ACC112 (cell line): ENCODE measurements at regions not wholly inside any gene's neighbourhood (a gene's known extent, or its start where the extent isn't known, plus 50 kb on each side); places are given as distances from the start of the nearest gene placed in this dataset.

Experiments
- H2AFZ ChIP-seq: fragments of 200-600 bp; sonication (generic); one replicate; pipeline ENCODE4 v1.6.0; 2017; ENCODE audit warnings: antibody characterized with exemption, low read length; ENCODE audit not compliant: unreplicated experiment
- H3K27ac ChIP-seq: fragments of 200-600 bp; sonication (generic); 2 replicates; pipeline ENCODE4 v1.5.1; 2014; ENCODE audit warnings: low read depth, mild to moderate bottlenecking, antibody characterized with exemption, low read length, moderate library complexity
- H3K27me3 ChIP-seq: fragments of 200-600 bp; sonication (generic); 2 replicates; pipeline ENCODE4 v1.6.1; 2014; ENCODE audit warnings: mild to moderate bottlenecking, antibody characterized with exemption, low read length, moderate library complexity, mixed read lengths; ENCODE audit not compliant: insufficient read depth
- H3K36me3 ChIP-seq: fragments of 200-600 bp; sonication (generic); 2 replicates; pipeline ENCODE4 v1.6.1; 2016; ENCODE audit warnings: mild to moderate bottlenecking, antibody characterized with exemption, low read length, moderate library complexity, mixed read lengths; ENCODE audit not compliant: insufficient read depth
- H3K4me1 ChIP-seq: fragments of 200-600 bp; sonication (generic); one replicate; pipeline ENCODE4 v1.6.1; 2016; ENCODE audit warnings: low read length, mixed read lengths; ENCODE audit not compliant: insufficient read depth, unreplicated experiment, control insufficient read depth
- H3K4me3 ChIP-seq: fragments of 200-600 bp; sonication (generic); 2 replicates; pipeline ENCODE4 v1.5.1; 2014; ENCODE audit warnings: mild to moderate bottlenecking, low read depth, low read length
- H3K79me2 ChIP-seq: fragments of 200-600 bp; sonication (generic); one replicate; pipeline ENCODE4 v1.6.0; 2016; ENCODE audit warnings: low read length; ENCODE audit not compliant: control insufficient read depth, unreplicated experiment, insufficient read depth

DNA sequence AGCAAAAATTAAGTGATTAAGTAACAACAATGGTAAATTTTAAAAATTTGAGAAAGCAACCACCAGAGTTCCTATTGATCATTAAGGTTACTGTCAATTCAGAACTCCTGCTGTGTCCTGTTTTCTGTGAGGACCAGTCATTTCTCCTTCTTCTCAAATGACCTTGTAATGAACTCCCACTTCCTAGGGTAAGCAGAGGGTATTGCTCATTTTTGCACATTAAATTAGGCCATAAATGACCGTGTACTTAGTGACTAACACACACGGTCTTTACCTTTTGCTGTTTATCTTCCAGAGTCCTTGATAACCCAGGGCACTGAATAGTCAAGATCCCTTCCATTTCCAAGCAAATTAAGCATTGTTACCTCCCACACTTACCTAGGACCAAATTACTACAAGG lies 227.5 kb upstream of the LYPLAL1 start:
- H3K4me3 ChIP-seq, result no peak overlapping the region
- no peaks in the 10 kb centered on the region for H3K36me3 ChIP-seq
- no peaks in the 10 kb centered on the region for H3K79me2 ChIP-seq
- no peaks in the 10 kb centered on the region for H3K27me3 ChIP-seq
- H3K4me1 ChIP-seq, result peaks cover 32% of the 10 kb centered on the region
- H3K27ac ChIP-seq, result no peak overlapping the region
- no peak overlapping the region for H2AFZ ChIP-seq

DNA sequence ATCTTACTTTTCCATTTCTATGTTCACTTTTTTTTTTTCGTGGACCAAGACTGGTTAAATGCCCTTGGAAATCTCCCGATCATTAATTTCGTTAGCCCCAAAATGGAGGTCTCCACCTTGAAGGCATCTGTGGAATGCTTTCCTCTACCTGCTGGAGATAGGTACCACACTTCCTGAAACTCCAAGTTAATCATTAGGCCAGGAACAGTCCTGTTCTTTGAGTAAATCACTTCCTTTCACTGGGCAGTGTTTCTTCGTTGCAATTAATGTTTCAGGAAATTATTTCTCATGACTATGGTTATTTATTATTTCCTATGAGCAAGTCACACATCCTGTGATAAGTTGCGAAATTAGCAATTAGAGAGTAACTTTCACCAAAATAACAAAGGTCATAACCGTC lies 225.2 kb upstream of the LYPLAL1 start:
- Histone ChIP-seq H3K4me3 (no peak overlapping the region), H3K36me3 (no peaks in the 10 kb centered on the region), H3K4me1 (peaks cover 13% of the 10 kb centered on the region), H2AFZ (no peak overlapping the region), H3K27me3 (no peaks in the 10 kb centered on the region), H3K27ac (no peak overlapping the region), H3K79me2 (no peaks in the 10 kb centered on the region)

DNA sequence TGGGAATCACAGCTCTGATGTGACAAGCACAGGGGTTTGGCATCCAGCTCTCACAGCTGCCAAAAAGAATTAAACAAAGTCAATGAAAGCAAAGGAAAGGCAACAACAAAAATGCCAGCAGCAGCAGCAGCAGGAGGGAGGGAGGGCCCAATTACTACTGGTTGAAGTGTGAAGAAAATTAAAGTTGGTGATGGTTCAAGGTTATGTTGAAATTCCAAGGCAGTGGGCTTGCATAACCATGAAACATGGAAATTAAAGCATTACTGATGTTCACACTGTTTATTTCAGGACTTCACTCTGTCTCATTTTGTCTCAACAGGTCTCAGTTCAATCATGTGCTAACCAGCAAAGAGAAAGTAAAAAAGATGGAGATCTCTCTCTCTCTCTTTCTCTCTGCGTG lies 220.3 kb upstream of the LYPLAL1 start:
- Histone ChIP-seq H2AFZ (no peak overlapping the region), H3K36me3 (no peaks in the 10 kb centered on the region), H3K4me3 (no peak overlapping the region), H3K27ac (no peak overlapping the region), H3K79me2 (no peaks in the 10 kb centered on the region), H3K27me3 (no peaks in the 10 kb centered on the region), H3K4me1 (no peaks in the 10 kb centered on the region)

DNA sequence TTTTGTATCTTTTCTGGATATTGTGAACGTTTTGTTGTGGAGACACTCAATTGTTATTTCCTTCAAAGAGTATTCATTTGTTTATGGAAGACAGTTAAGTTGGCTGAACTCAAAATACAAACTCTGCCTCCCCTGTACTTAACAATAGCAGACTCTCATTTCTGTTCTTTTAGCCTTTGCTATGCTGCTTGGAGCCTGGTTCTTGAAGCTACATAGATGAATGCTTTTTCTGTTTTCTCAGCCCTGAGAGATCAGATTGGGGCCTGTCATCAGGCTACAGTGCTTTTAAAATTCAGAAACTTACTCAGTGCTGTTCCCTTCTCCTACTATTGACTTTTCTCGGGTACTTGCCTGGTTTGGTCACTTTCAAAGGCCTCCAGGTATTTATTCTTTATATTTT lies 215.7 kb upstream of the LYPLAL1 start:
- Histone ChIP-seq H3K4me3 (no peak overlapping the region), H2AFZ (no peak overlapping the region), H3K79me2 (no peaks in the 10 kb centered on the region), H3K27me3 (no peaks in the 10 kb centered on the region), H3K27ac (no peak overlapping the region), H3K4me1 (no peaks in the 10 kb centered on the region), H3K36me3 (no peaks in the 10 kb centered on the region)

DNA sequence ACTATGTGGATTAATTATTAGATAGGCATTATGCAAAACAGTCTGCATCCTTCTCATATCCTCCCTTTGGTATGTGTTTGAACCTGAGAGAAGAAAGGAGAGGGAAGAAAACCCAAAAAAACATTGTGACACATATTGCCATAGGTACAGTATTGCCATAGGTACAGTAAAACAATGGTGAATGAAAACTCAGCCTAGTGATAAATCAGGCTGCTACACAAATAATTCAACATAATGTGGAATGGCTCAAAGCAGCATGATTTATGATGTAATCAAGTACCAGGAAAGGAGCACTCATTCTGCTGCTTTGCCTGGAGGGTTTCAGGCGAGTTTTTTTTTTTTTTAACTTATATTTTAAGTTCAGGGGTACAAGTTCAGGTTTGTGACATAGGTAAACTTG lies 213.9 kb upstream of the LYPLAL1 start:
- H3K79me2 ChIP-seq, result no peaks in the 10 kb centered on the region
- H3K36me3 ChIP-seq, result no peaks in the 10 kb centered on the region
- H3K27ac ChIP-seq, result no peak overlapping the region
- H2AFZ ChIP-seq, result no peak overlapping the region
- no peaks in the 10 kb centered on the region for H3K4me1 ChIP-seq
- no peaks in the 10 kb centered on the region for H3K27me3 ChIP-seq
- no peak overlapping the region for H3K4me3 ChIP-seq

DNA sequence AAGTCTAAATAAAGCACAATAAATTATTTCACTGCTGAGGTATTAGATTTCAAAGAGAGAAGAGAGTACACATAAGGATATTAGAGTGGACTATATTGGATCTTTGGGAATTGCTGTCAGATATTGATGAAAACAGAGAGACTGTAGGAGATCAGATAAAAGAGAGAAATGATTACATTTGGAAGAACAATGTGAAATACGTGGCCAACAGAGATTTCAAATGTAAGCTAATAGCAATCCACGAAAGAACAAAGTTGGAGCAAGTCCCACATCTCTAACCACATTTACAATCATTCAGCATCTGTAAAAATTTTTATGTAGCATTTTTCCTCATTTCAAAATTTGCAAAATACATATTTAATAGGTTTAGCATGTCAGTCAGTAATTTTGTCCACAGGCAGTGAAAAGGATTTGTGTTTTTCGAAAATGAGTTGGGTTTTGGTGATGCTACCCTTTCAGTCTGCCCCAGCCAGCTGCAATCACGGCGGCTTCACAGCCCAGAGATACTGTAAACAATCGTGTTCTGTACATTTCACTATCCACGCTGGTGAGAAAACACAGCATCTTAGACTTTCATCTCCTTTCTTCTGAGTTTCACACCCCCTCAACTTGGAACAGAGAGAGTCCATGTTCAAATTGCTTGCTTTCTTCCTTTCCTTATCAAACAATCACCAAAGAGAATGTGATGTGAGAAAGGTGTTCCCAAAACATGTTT lies 209.1 kb upstream of the LYPLAL1 start:
- Histone ChIP-seq H3K27ac (no peak overlapping the region), H3K4me1 (no peaks in the 10 kb centered on the region), H3K36me3 (no peaks in the 10 kb centered on the region), H3K4me3 (no peak overlapping the region), H3K79me2 (no peaks in the 10 kb centered on the region), H2AFZ (peak overlapping the region; percentile 40), H3K27me3 (no peaks in the 10 kb centered on the region)

DNA sequence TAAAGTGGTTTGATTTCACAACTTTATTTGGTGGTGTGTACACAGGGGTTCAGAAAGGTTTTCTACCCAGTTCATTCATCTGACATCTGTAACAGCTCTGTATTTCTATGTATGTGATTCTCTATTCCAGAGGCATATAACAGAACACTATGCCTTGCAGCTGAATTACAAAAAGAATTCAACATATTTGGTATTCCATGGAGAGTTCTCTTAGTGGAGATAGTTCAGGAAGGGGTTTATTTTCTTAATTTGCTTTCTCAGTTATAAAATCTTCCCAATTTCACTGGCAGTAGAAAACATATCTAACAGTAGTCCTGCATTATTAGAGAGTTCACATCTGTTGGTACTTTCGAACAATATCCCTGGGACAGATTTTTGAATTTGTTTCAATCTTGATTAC lies 207.9 kb upstream of the LYPLAL1 start:
- Histone ChIP-seq H3K27ac (no peak overlapping the region), H3K27me3 (no peaks in the 10 kb centered on the region), H3K36me3 (no peaks in the 10 kb centered on the region), H3K79me2 (no peaks in the 10 kb centered on the region), H3K4me3 (no peak overlapping the region), H2AFZ (no peak overlapping the region), H3K4me1 (no peaks in the 10 kb centered on the region)

DNA sequence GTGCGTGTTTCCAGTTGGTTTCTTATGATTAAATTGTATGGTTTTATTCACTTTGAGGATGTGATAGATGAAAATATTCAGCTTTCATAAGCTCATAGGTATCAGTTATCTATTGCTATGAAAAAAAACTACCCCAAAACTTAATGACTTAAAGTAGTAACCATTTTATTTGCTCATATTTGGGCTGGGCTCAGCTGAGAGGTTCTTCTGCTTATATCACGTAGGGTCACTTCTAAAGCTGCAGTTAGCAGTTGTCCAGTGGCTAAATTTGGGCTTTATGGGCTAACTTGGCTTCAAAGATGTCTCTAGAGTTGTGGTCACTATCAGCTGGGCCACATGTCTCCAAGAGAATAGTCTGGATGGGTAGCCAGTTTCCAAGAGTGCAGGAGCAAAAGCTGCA lies 206.4 kb upstream of the LYPLAL1 start:
- H3K27ac ChIP-seq, result no peak overlapping the region

DNA sequence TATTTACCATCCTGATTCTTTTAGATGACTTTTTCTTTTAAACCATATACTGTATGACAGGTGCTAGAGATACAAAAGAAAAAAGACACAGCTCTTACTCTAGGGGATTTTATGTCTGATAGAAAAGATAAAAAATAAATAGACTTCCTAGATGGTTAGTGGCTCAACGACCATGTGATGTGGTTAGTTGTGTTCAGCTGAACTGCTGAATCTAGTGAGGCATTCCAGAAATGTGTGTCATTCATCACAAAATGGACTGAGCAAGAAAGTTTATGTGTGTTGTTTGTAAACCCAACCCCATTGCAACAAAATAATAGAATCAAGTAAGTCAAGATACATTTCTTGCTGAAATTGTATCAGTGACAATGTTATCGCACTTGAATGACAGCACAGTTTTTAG lies 205.8 kb upstream of the LYPLAL1 start:
- Histone ChIP-seq H3K27ac (no peak overlapping the region), H2AFZ (no peak overlapping the region), H3K36me3 (no peaks in the 10 kb centered on the region), H3K4me1 (no peaks in the 10 kb centered on the region), H3K27me3 (no peaks in the 10 kb centered on the region), H3K4me3 (no peak overlapping the region), H3K79me2 (no peaks in the 10 kb centered on the region)

More for the DNA sequence above, 206.4 kb upstream of the LYPLAL1 start:
- H3K79me2 ChIP-seq, result no peaks in the 10 kb centered on the region
- no peaks in the 10 kb centered on the region for H3K27me3 ChIP-seq
- no peaks in the 10 kb centered on the region for H3K4me1 ChIP-seq
- no peak overlapping the region for H2AFZ ChIP-seq
- no peaks in the 10 kb centered on the region for H3K36me3 ChIP-seq
- H3K4me3 ChIP-seq, result no peak overlapping the region

DNA sequence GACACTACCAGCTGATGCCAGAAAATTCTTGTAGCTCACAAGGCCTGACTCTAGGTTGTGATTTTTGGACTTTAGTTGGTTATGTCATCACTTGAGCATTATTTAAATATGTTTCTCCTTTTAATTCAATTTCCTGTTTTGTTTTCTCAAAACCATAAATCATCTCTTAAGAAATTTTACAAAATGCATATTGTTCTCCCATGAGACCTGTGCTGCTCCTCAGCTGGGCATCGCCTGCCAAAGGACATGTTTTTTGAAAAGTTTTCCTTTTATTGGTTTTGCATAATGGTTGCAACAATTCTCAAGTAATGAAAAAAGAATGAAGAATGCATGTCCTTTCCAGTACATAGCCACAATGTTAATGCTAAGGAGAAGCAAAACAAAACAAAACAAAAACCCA lies 204.7 kb upstream of the LYPLAL1 start:
- Histone ChIP-seq H3K36me3 (no peaks in the 10 kb centered on the region), H3K27me3 (no peaks in the 10 kb centered on the region), H3K27ac (no peak overlapping the region), H3K79me2 (no peaks in the 10 kb centered on the region), H2AFZ (no peak overlapping the region), H3K4me3 (no peak overlapping the region), H3K4me1 (no peaks in the 10 kb centered on the region)

DNA sequence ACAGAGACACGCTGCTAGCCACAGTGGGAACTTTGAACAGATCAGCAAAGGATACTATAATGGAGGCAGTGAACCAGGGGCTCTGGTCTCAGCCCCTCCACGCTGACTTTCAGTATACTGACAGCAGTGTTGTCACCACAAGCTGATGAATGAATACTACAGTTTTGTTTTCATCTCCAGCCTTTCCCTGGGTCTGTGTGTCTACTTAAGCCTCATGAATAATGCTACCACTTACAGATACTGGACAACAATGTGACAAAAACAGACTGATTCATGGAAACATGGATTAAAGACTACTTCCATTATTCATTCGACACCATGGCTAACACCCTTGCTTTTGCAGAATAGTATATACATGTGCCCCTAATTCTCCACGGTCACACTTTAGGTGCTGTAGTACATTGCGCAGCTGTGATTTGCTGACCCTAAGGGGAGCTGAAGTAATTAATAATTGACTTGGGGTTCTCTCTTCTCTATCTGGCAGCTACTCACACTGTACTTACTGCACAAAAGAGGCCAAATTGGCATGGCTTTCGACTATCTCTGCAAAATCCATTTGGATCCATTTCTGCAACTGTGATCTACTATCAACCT lies 203.2 kb upstream of the LYPLAL1 start:
- Histone ChIP-seq H3K4me1 (no peaks in the 10 kb centered on the region), H2AFZ (no peak overlapping the region), H3K79me2 (no peaks in the 10 kb centered on the region), H3K36me3 (no peaks in the 10 kb centered on the region), H3K27ac (no peak overlapping the region), H3K27me3 (no peaks in the 10 kb centered on the region), H3K4me3 (no peak overlapping the region)
